ENCODE measurements at regions not wholly inside any gene's neighbourhood (a gene's known extent, or its start where the extent isn't known, plus 50 kb on each side); places are given as distances from the start of the nearest gene placed in this dataset.

DNA sequence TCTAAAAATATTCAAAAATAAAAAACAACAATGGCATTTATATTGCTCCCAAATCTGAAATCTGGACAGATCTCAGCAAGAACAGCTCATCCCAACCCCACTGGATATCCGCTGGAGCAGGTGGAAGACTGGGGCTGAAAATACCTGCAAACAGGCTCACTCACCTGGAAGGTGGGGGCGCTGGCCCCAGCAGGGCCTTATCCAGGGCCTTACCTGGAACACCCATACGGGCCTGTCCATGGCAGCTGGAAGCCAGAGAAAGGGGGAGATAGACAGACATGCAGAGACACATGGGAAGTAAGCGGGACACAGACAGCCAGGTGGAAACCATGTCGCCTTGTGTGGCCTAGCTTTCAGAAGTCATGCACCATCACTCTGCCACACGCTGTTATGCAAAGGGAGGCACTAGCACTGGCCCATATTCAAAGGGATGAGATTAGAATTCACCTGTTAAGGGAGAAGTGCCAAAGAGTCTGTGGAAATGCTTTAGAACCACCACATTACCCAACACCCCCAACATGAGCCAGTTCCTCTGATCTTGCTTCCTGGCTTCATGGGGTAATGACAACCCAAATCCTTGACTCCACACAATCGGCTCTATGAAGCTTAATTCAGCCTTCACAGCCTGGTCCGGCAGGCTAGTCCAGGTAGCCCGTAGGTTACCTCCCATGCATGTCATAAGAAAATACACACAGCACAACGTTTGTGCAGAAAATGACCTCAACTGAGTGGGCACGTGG lies 99.0 kb upstream of the CDYL start:
- POLR2A ChIA-PET: no interaction called here
- TF ChIP-seq ELF4 (IDR thresholded peaks at IDR 0.05) (no peak), BHLHE40 (IDR thresholded peaks at IDR 0.05; ENCODE audit: borderline replicate concordance) (no peak), FOXM1 (IDR thresholded peaks at IDR 0.05; ENCODE audit: borderline replicate concordance) (no peak), NFRKB (IDR thresholded peaks at IDR 0.05) (no peak), SP1 (IDR thresholded peaks at IDR 0.05) (no peak), FOXK2 (IDR thresholded peaks at IDR 0.05) (no peak), L3MBTL2 (conservative IDR thresholded peaks at IDR 0.05) (no peak), CTBP1 (IDR thresholded peaks at IDR 0.05; ENCODE audit: borderline replicate concordance) (no peak), SUZ12 (IDR thresholded peaks at IDR 0.05) (no peak), FOXA1 (IDR thresholded peaks at IDR 0.05) (no peak), HDGF (IDR thresholded peaks at IDR 0.05; ENCODE audit: borderline replicate concordance) (no peak), TARDBP (IDR thresholded peaks at IDR 0.05) (no peak), LEF1 (IDR thresholded peaks at IDR 0.05; ENCODE audit: borderline replicate concordance) (no peak), ZNF384 (IDR thresholded peaks at IDR 0.05) (no peak), ARNT (IDR thresholded peaks at IDR 0.05) (no peak)
- TF ChIP-seq, protein P1, sequence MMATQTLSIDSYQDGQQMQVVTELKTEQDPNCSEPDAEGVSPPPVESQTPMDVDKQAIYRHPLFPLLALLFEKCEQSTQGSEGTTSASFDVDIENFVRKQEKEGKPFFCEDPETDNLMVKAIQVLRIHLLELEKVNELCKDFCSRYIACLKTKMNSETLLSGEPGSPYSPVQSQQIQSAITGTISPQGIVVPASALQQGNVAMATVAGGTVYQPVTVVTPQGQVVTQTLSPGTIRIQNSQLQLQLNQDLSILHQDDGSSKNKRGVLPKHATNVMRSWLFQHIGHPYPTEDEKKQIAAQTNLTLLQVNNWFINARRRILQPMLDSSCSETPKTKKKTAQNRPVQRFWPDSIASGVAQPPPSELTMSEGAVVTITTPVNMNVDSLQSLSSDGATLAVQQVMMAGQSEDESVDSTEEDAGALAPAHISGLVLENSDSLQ (IDR thresholded peaks at IDR 0.05): no peak
- CTCF ChIA-PET: no interaction called here
- no peak for DNase-seq (ENCODE audit: extremely low spot score)

GRCh38 chr6:4676016-4676415 lies 100.2 kb upstream of the CDYL start:
- TF ChIP-seq FOXA1 (IDR thresholded peaks at IDR 0.05) (no peak), HDGF (IDR thresholded peaks at IDR 0.05; ENCODE audit: borderline replicate concordance) (no peak), FOXM1 (IDR thresholded peaks at IDR 0.05; ENCODE audit: borderline replicate concordance) (no peak), ZNF384 (IDR thresholded peaks at IDR 0.05) (no peak), L3MBTL2 (conservative IDR thresholded peaks at IDR 0.05) (no peak), CTBP1 (IDR thresholded peaks at IDR 0.05; ENCODE audit: borderline replicate concordance) (no peak), LEF1 (IDR thresholded peaks at IDR 0.05; ENCODE audit: borderline replicate concordance) (no peak), SP1 (IDR thresholded peaks at IDR 0.05) (no peak), ARNT (IDR thresholded peaks at IDR 0.05) (no peak), BHLHE40 (IDR thresholded peaks at IDR 0.05; ENCODE audit: borderline replicate concordance) (no peak), NFRKB (IDR thresholded peaks at IDR 0.05) (no peak), ELF4 (IDR thresholded peaks at IDR 0.05) (no peak), SUZ12 (IDR thresholded peaks at IDR 0.05) (no peak), TARDBP (IDR thresholded peaks at IDR 0.05) (no peak), FOXK2 (IDR thresholded peaks at IDR 0.05) (no peak)
- TF ChIP-seq, protein P1 (IDR thresholded peaks at IDR 0.05): no peak
- ChIA-PET POLR2A (no interaction called here), CTCF (no interaction called here)
- DNase-seq (ENCODE audit: extremely low spot score): no peak

- no peak for DNase-seq (ENCODE audit: extremely low spot score)
- POLR2A ChIA-PET: no interaction called here
- CTCF ChIA-PET: no interaction called here
- no peak for TF ChIP-seq FOXM1 (IDR thresholded peaks at IDR 0.05; ENCODE audit: borderline replicate concordance)
- TF ChIP-seq ELF4 (IDR thresholded peaks at IDR 0.05): no peak
- no peak for TF ChIP-seq LEF1 (IDR thresholded peaks at IDR 0.05; ENCODE audit: borderline replicate concordance)
Observed at GRCh38 chr6:4675121-4675520, 101.1 kb upstream of the CDYL start.

DNA sequence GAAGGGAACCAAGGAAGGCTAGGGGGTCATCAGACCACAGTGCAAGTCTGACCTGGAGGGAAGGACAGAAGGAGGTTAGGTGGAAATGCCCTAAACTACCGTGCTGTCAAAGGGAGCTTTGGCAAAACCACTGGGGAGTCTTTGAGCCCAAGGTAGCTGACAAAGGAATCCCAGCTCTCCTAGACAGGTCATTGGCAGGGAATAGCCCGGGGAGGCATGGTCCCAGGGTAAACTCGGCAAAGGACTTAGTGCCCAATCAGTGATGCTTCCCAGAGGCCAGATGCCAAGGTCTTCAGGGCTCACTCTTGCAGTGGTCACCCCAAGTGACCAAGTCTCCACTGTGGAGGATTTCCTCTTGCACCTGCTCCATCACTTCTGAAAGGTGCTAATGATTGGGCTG lies 102.3 kb upstream of the CDYL start:
- TF ChIP-seq LEF1 (IDR thresholded peaks at IDR 0.05; ENCODE audit: borderline replicate concordance): no peak
- TF ChIP-seq, protein P1 (IDR thresholded peaks at IDR 0.05): no peak
- ChIA-PET CTCF (no interaction called here), POLR2A (no interaction called here)
- no peak for DNase-seq (ENCODE audit: extremely low spot score)

DNA sequence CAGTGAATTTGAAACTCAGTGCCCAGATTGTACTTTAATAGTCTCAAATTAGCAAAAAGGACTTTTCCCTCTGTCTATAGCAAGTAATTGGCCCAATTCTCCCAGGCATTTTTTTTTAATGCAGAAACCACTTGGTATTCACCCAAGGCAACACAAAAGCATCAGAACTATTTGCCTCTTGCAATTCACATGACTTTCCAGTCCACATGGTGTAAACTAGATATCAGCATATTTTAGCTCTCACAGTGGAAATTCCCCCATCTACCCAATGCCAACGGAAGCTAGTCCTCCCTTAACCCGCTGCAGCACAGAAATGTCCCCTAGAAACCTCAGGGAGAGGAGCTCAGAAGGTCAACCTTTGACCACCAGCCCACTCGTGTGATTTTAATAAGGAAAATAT lies 103.4 kb upstream of the CDYL start:
- POLR2A ChIA-PET: no interaction called here
- CTCF ChIA-PET: no interaction called here
- DNase-seq (ENCODE audit: extremely low spot score): no peak
- TF ChIP-seq ARNT (IDR thresholded peaks at IDR 0.05) (no peak), L3MBTL2 (conservative IDR thresholded peaks at IDR 0.05) (no peak), BHLHE40 (IDR thresholded peaks at IDR 0.05; ENCODE audit: borderline replicate concordance) (no peak), SP1 (IDR thresholded peaks at IDR 0.05) (no peak), TARDBP (IDR thresholded peaks at IDR 0.05) (no peak), FOXM1 (IDR thresholded peaks at IDR 0.05; ENCODE audit: borderline replicate concordance) (no peak), ZNF384 (IDR thresholded peaks at IDR 0.05) (no peak), HDGF (IDR thresholded peaks at IDR 0.05; ENCODE audit: borderline replicate concordance) (no peak), FOXA1 (IDR thresholded peaks at IDR 0.05) (no peak), SUZ12 (IDR thresholded peaks at IDR 0.05) (no peak), ELF4 (IDR thresholded peaks at IDR 0.05) (no peak), LEF1 (IDR thresholded peaks at IDR 0.05; ENCODE audit: borderline replicate concordance) (no peak), NFRKB (IDR thresholded peaks at IDR 0.05) (no peak), CTBP1 (IDR thresholded peaks at IDR 0.05; ENCODE audit: borderline replicate concordance) (no peak)
- TF ChIP-seq, protein P1 (IDR thresholded peaks at IDR 0.05): no peak

- TF ChIP-seq TARDBP (IDR thresholded peaks at IDR 0.05) (no peak), FOXK2 (IDR thresholded peaks at IDR 0.05) (no peak), FOXM1 (IDR thresholded peaks at IDR 0.05; ENCODE audit: borderline replicate concordance) (no peak), SP1 (IDR thresholded peaks at IDR 0.05) (no peak), FOXA1 (IDR thresholded peaks at IDR 0.05) (no peak), BHLHE40 (IDR thresholded peaks at IDR 0.05; ENCODE audit: borderline replicate concordance) (no peak), ZNF384 (IDR thresholded peaks at IDR 0.05) (no peak), ARNT (IDR thresholded peaks at IDR 0.05) (no peak), ELF4 (IDR thresholded peaks at IDR 0.05) (no peak), L3MBTL2 (conservative IDR thresholded peaks at IDR 0.05) (no peak), LEF1 (IDR thresholded peaks at IDR 0.05; ENCODE audit: borderline replicate concordance) (no peak)
- TF ChIP-seq, protein P1 (IDR thresholded peaks at IDR 0.05): no peak
- no peak for DNase-seq (ENCODE audit: extremely low spot score)
- ChIA-PET POLR2A (no interaction called here), CTCF (no interaction called here)
Observed at GRCh38 chr6:4671587-4672115, 104.6 kb upstream of the CDYL start.

Measured in HEK293T (cell line).